Common myeloid progenitor, CD34-positive (primary cell): ENCODE measurements at regions not wholly inside any gene's neighbourhood (a gene's known extent, or its start where the extent isn't known, plus 50 kb on each side); places are given as distances from the start of the nearest gene placed in this dataset.

Experiments used
- CTCF ChIA-PET: fragments of 350-600 bp; sonication (Branson Sonifier 250); formaldehyde crosslinking; loops from one replicate; lab custom pipeline; 2021; ENCODE audit warnings: antibody characterized with exemption; lab: Charles Lee
- POLR2A ChIA-PET: fragments of 350-600 bp; sonication (Branson Sonifier 250); formaldehyde crosslinking; loops from one replicate; lab custom pipeline; 2021; ENCODE audit warnings: antibody characterized with exemption; lab: Charles Lee
- DNase-seq, 3 donors: peaks; one replicate each; pipeline versions ENCODE4 v3.0.0 to v3.0.0-alpha.2; 2013
- H3K27ac ChIP-seq, 2 experiments: 1 replicate in 1 of 2; 2 replicates in 1 of 2; pipeline ENCODE4 v1.7.0; 2013; ENCODE audit warnings: inconsistent platforms in 2 of 2, low read length in 2 of 2, mild to moderate bottlenecking in 2 of 2, low read depth in 1 of 2, moderate library complexity in 1 of 2; ENCODE audit not compliant: severe bottlenecking in 2 of 2, insufficient read depth in 1 of 2, poor library complexity in 1 of 2
- H3K27me3 ChIP-seq, 5 experiments: replicated peaks in 2 of 5; 1 replicate in 3 of 5; 2 replicates in 2 of 5; pipeline versions ENCODE4 v1.6.1 to v1.7.0; 2013; ENCODE audit warnings: low read length in 4 of 5, mild to moderate bottlenecking in 2 of 5, moderate library complexity in 2 of 5, inconsistent platforms in 1 of 5; ENCODE audit not compliant: insufficient read depth in 5 of 5, control insufficient read depth in 4 of 5
- H3K36me3 ChIP-seq, 4 experiments: 1 replicate in 2 of 4; 2 replicates in 2 of 4; pipeline versions ENCODE4 v1.6.1 to v1.7.0; 2013; ENCODE audit warnings: low read length in 3 of 4, control low read depth in 1 of 4, mild to moderate bottlenecking in 1 of 4; ENCODE audit not compliant: control insufficient read depth in 4 of 4, insufficient read depth in 4 of 4
- H3K4me1 ChIP-seq, 4 experiments: 1 replicate in 3 of 4; 2 replicates in 1 of 4; pipeline versions ENCODE4 v1.6.1 to v1.7.1; 2013; ENCODE audit warnings: low read length in 3 of 4, mild to moderate bottlenecking in 3 of 4, control low read depth in 1 of 4, inconsistent platforms in 1 of 4, moderate library complexity in 1 of 4; ENCODE audit not compliant: control insufficient read depth in 4 of 4, insufficient read depth in 4 of 4; ENCODE audit errors: control extremely low read depth in 1 of 4
- H3K4me3 ChIP-seq, 7 experiments: 1 replicate in 4 of 7; 2 replicates in 3 of 7; pipeline versions ENCODE4 v1.5.1 to v1.7.0; 2013; ENCODE audit warnings: mild to moderate bottlenecking in 7 of 7, low read length in 6 of 7, moderate library complexity in 6 of 7, inconsistent platforms in 2 of 7, low read depth in 2 of 7, control low read depth in 1 of 7; ENCODE audit not compliant: insufficient read depth in 4 of 7, control insufficient read depth in 1 of 7; ENCODE audit errors: extremely low read depth in 1 of 7
- H3K9me3 ChIP-seq, 5 experiments: 1 replicate in 4 of 5; 2 replicates in 1 of 5; pipeline versions ENCODE4 v1.6.1 to v1.7.1; 2013; ENCODE audit warnings: low read length in 4 of 5, mild to moderate bottlenecking in 2 of 5, inconsistent platforms in 1 of 5, low read depth in 1 of 5, moderate library complexity in 1 of 5; ENCODE audit not compliant: control insufficient read depth in 4 of 5, insufficient read depth in 2 of 5; ENCODE audit errors: control extremely low read depth in 1 of 5
- WGBS: methylation state at CpG from one replicate; pipeline ENCODE4 v1.1.5; 2013; ENCODE audit not compliant: insufficient coverage; 5-methylcytosine and 5-hydroxymethylcytosine counted together

DNA sequence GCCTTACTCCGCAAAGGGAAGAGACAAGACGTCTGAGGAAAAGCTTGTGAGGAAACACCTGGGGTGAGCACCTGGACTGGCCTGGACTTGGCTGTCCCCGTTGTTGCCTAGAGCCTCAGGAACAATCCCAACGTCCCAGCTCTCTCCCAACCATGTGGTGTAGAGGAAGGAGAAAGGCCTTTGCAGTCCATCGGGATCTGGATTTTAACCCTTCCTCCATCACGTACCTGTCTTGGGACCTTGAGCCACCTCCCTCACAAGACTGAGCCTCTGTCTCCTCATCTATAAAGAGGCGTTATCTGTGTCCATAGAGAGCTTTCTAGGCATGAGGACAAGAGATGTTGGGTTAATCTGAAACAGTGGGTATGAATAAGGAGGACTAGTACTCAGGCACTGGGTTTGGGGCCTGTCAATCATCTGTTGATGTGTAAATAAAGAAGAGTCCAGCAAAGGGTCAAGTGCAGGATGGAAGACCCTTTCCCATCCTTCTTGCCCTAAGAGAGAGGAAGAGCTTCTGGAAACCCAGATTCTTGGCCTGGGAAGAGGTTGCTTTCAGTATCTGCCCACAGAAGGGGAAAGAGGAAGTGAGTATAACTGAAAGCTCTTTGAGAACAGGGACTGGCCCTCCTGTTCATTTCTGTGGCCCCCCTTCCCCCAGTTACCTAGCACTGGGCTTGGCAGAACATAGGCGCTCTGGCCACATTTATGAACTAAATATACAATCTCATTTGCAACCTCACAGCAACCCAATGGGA is 137.1 kb downstream of the PJA1 start:
- H3K9me3 ChIP-seq: peaks cover 0 to 4% (median 0%) of the 10 kb centered on the region in 5 experiments
- H3K27me3 ChIP-seq: no peaks in the 10 kb centered on the region
- ChIA-PET POLR2A (no interaction called here), CTCF (no interaction called here)
- H3K36me3 ChIP-seq: no peaks in the 10 kb centered on the region
- DNase-seq: peak in 2 of 3 donors; percentile 52 to 63
- H3K27ac ChIP-seq: no peak overlapping the region
- 80% methylated on average over 2 of the region's 8 CpGs for WGBS
- peaks cover 0 to 13% (median under 1%) of the 10 kb centered on the region in 4 experiments for H3K4me1 ChIP-seq
- no peak overlapping the region for H3K4me3 ChIP-seq

- Histone ChIP-seq H3K4me1 (peaks cover 0 to 13% (median under 1%) of the 10 kb centered on the region in 4 experiments), H3K4me3 (no peak overlapping the region), H3K27me3 (no peaks in the 10 kb centered on the region), H3K9me3 (peaks cover 0 to 4% (median 0%) of the 10 kb centered on the region in 5 experiments), H3K36me3 (no peaks in the 10 kb centered on the region), H3K27ac (no peak overlapping the region)
- ChIA-PET POLR2A (no interaction called here), CTCF (interaction anchor here (0.6 kb wide), 1 partner anchor 42 kb away, joined by 3 read pairs; no protein-coding TSS in a partner anchor)
- peak in 1 of 3 donors; percentile 12 for DNase-seq
- WGBS: 85% methylated on average over 9 of the region's 11 CpGs
Measured at GRCh38 chrX:69027181-69028005, 137.9 kb downstream of the PJA1 start.

DNA sequence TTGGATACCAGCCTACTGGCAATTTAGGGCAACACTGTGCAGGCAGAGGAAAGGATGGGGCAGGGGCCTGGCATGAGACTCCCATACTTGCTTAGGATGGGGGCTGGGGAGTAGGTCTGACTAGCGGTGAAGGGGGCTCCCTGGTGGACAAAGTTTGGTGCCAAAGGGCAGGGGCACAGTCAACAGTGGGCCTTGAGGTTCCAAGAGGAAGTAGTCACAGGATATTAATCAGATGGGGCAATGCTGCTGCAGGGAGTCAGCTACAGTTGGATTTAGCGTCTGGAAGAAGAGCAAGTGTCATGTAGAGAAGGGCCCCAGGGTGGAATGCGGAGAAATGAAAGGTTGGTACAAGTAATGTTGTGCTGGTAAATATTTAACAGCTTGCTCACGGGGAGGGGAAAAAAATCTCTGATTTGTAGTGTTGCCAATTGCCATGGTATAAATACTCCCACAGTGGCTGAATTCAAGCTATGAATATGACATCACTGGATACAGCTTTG is 139.4 kb downstream of the PJA1 start:
- Histone ChIP-seq H3K36me3 (no peaks in the 10 kb centered on the region), H3K27ac (no peak overlapping the region), H3K4me1 (peaks cover 0 to 16% (median 4%) of the 10 kb centered on the region in 4 experiments), H3K4me3 (no peak overlapping the region), H3K27me3 (no peaks in the 10 kb centered on the region), H3K9me3 (peaks cover 0 to 4% (median 0%) of the 10 kb centered on the region in 5 experiments)
- ChIA-PET CTCF (no interaction called here), POLR2A (no interaction called here)
- DNase-seq: peak in 1 of 3 donors; percentile 9
- 80% methylated on average over 3 of the region's 4 CpGs for WGBS

DNA sequence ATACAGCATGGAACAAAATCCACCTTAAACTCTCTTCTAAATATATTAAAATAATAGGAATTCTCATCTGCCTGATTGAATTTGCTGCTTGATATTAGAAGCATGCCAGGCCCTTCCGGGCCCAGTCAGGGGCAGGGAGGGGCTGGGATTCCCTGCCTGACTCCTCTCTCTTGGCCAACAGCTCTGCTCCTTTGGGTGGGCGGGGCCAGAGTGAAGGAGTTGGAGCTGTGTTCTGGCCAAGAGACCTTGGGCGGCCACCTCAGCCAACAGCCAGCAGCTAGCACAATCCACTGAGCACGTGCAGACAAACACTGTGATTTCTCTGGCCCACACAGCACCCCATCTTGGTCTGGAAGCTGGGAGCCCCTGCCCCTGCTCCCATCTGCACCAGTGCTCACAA is 140.3 kb downstream of the PJA1 start:
- ChIA-PET POLR2A (no interaction called here), CTCF (no interaction called here)
- Histone ChIP-seq H3K27ac (no peak overlapping the region), H3K9me3 (peaks cover 0 to 4% (median 0%) of the 10 kb centered on the region in 5 experiments), H3K27me3 (no peaks in the 10 kb centered on the region), H3K4me1 (peaks cover 0 to 16% (median 4%) of the 10 kb centered on the region in 4 experiments), H3K36me3 (no peaks in the 10 kb centered on the region), H3K4me3 (no peak overlapping the region)
- no peak for DNase-seq
- WGBS: 77% methylated on average over 3 of the region's 4 CpGs

- no peak for DNase-seq
- Histone ChIP-seq H3K36me3 (no peaks in the 10 kb centered on the region), H3K27me3 (peaks cover 0 to 2% (median 0%) of the 10 kb centered on the region in 5 experiments), H3K4me1 (peaks cover 0 to 16% (median 5%) of the 10 kb centered on the region in 4 experiments), H3K4me3 (no peak overlapping the region), H3K27ac (no peak overlapping the region), H3K9me3 (peaks cover 0 to 4% (median 0%) of the 10 kb centered on the region in 5 experiments)
- CTCF ChIA-PET: no interaction called here
- WGBS: 86% methylated on average over 10 of the region's 10 CpGs
- POLR2A ChIA-PET: no interaction called here
Measured at GRCh38 chrX:69024161-69024736, 141.0 kb downstream of the PJA1 start.

- Histone ChIP-seq H3K9me3 (peaks cover 0 to 4% (median 0%) of the 10 kb centered on the region in 5 experiments), H3K4me1 (peaks cover 0 to 14% (median 5%) of the 10 kb centered on the region in 4 experiments), H3K27me3 (peaks cover 0 to 2% (median 0%) of the 10 kb centered on the region in 5 experiments), H3K36me3 (no peaks in the 10 kb centered on the region), H3K4me3 (no peak overlapping the region), H3K27ac (no peak overlapping the region)
- POLR2A ChIA-PET: interaction anchor here (0.9 kb wide), 1 partner anchor 98 kb away, joined by 3 read pairs; no protein-coding TSS in a partner anchor
- no peak for DNase-seq
- CTCF ChIA-PET: no interaction called here
Measured at GRCh38 chrX:69022430-69022829, 142.8 kb downstream of the PJA1 start.
